GM12874 (cell line): ENCODE measurements at regions not wholly inside any gene's neighbourhood (a gene's known extent, or its start where the extent isn't known, plus 50 kb on each side); places are given as distances from the start of the nearest gene placed in this dataset.

Experiments
- TF ChIP-seq, protein P1 (sequence below): IDR thresholded peaks from 2 replicates; pipeline ENCODE4 v1.5.1; 2011; ENCODE audit warnings: low read depth, mild to moderate bottlenecking, control low read depth, low read length, moderate library complexity; ENCODE audit not compliant: insufficient read depth

GRCh38 chr4:12889054-12889453 lies 595.1 kb downstream of the RAB28 start:
- TF ChIP-seq, protein P1, sequence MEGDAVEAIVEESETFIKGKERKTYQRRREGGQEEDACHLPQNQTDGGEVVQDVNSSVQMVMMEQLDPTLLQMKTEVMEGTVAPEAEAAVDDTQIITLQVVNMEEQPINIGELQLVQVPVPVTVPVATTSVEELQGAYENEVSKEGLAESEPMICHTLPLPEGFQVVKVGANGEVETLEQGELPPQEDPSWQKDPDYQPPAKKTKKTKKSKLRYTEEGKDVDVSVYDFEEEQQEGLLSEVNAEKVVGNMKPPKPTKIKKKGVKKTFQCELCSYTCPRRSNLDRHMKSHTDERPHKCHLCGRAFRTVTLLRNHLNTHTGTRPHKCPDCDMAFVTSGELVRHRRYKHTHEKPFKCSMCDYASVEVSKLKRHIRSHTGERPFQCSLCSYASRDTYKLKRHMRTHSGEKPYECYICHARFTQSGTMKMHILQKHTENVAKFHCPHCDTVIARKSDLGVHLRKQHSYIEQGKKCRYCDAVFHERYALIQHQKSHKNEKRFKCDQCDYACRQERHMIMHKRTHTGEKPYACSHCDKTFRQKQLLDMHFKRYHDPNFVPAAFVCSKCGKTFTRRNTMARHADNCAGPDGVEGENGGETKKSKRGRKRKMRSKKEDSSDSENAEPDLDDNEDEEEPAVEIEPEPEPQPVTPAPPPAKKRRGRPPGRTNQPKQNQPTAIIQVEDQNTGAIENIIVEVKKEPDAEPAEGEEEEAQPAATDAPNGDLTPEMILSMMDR = no peak

DNA sequence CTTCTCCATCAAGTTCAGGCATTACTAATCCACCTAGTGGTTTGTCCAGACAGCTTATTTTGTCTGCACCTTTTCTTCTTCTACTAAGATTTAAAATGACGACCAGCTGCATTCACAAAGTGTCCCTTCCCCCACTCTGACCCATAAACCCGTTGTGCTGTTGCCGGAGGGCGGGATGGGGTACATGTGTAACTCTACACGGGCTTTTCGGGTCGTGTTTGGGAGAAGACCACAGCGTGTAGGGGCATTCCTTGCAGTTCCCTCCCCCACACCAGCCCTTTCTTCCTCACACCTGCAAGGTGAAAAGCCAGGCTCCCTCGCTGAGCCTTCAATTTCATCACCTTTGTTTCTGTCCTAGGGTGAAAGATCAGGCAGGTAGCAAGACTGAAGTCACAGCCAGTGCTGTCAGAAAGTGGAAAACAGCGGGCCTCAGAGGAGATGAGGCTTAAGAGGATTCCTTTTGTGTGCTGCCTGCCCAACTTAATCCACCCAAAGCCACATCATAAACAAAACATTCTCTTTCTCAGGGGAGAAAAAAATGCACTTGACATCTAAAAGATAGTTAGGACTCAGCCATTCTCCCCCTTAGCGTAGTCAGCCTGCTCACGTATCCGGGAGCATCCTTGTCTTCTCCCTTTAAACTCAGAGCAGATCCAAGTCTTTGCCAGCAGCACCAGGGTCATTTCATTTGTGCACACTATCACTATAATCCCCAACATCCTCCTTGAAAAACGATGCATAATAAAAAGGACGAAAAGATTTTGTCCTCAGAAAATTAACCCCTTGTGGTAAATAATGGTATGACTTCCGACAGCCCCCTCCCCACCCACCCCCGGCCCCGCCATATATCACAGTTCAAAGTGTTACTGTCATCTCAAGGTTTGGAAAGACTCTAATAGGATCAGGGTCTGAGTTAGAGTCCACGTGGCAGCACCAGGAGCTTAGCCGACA lies 599.0 kb downstream of the RAB28 start:
- TF ChIP-seq, protein P1 = no peak

GRCh38 chr4:12881945-12882584 lies 602.1 kb downstream of the RAB28 start:
- TF ChIP-seq, protein P1 = no peak

- TF ChIP-seq, protein P1 = no peak
Observed at GRCh38 chr4:12880844-12881243, 603.3 kb downstream of the RAB28 start.

DNA sequence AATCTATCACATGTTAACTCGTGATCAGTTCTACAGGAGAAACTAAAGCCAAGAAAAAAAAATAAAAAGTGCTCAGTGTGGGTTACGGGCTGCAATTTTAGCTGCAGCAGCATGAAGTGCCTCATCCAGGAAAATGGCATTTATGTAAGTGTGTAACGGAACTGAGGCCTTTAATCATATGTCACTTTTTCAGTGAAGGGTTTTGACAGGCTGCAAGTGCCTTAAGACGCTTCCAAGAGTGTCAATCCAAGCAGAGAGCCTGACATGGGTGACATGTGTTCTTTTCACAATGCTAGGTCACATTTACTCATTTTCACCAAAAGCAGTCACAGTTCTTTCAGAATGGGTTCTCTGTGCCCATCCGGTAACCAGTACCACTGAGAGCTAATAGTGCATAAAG lies 604.6 kb downstream of the RAB28 start:
- TF ChIP-seq, protein P1 = no peak

DNA sequence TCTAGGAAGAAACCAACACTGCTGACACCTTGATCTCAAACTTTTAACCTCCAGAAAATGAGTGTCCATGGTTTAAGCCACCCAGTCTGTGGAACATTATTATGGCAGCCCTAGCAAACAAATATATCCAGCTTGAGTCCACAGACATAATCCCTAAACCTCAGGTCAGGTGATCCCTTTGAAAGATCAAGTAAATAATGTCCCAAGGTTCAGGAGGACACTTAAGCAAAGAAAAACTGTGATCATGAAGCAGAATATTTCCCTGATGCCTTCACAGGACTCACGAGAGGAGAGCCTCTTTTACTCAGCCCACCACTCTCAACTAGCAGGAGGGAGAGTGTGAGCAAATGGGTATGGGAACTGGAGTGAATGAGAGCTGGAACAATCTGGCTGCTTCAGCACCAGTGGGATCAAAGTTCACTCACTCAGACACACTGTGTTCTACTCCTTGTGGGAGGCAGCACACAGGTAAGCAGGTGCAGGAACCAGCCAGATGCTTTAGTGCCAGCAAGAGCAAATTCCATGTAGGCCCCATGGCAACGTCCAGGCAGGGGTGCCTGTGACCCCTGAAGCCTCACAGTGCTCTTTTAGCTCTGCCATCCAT lies 608.4 kb downstream of the RAB28 start:
- TF ChIP-seq, protein P1 = no peak

- TF ChIP-seq, protein P1 = no peak
Observed at GRCh38 chr4:12873351-12873750, 610.8 kb downstream of the RAB28 start.
